Suprapubic skin (tissue), 4 donors: ENCODE measurements at regions not wholly inside any gene's neighbourhood (a gene's known extent, or its start where the extent isn't known, plus 50 kb on each side); places are given as distances from the start of the nearest gene placed in this dataset.
"Not testable (repeated sequence)": the region's sequence is repeated elsewhere in the genome, so short reads cannot be mapped to it uniquely, and the experiment has no call there.

Experiments
- DNase-seq, 2 donors: peaks; one replicate each; pipeline ENCODE4 v3.0.0-alpha.2; 2019; ENCODE audit warnings: low spot score in 2 of 2
- H3K27ac ChIP-seq: fragments of 200-600 bp; sonication (generic); one replicate; pipeline ENCODE4 v1.5.1; 2019
- H3K27me3 ChIP-seq: fragments of 200-600 bp; sonication (generic); one replicate; pipeline ENCODE4 v1.5.1; 2019
- H3K36me3 ChIP-seq: fragments of 200-600 bp; sonication (generic); one replicate; pipeline ENCODE4 v1.5.1; 2019
- H3K4me1 ChIP-seq: fragments of 200-600 bp; sonication (generic); one replicate; pipeline ENCODE4 v1.5.1; 2019
- H3K4me3 ChIP-seq: fragments of 200-600 bp; sonication (generic); one replicate; pipeline ENCODE4 v1.5.1; 2019; ENCODE audit warnings: mild to moderate bottlenecking
- H3K9me3 ChIP-seq: fragments of 200-600 bp; sonication (generic); one replicate; pipeline ENCODE4 v1.5.1; 2019
- CTCF ChIP-seq, 2 donors: fragments of 200-600 bp in 1 of 2; fragments of 450-650 bp in 1 of 2; sonication (generic) in 1 of 2; IDR thresholded peaks; one replicate each; pipeline ENCODE4 v1.5.1; 2016 to 2019; ENCODE audit warnings: antibody characterized with exemption in 2 of 2, mild to moderate bottlenecking in 1 of 2, moderate library complexity in 1 of 2
- EP300 ChIP-seq: sonication (generic); formaldehyde crosslinking; IDR thresholded peaks from one replicate; pipeline ENCODE4 v1.6.1; 2017; ENCODE audit warnings: antibody characterized with exemption
- POLR2A ChIP-seq, 2 donors: fragments of 450-650 bp; IDR thresholded peaks; one replicate each; pipeline ENCODE4 v1.6.1; 2017; ENCODE audit warnings: antibody characterized with exemption in 2 of 2, mild to moderate bottlenecking in 2 of 2, moderate library complexity in 2 of 2
- POLR2AphosphoS5 ChIP-seq, 3 donors: sonication (generic); formaldehyde crosslinking; IDR thresholded peaks; one replicate each; pipeline ENCODE4 v1.6.1; 2017; ENCODE audit warnings: antibody characterized with exemption in 3 of 3
- WGBS: methylation state at CpG from one replicate; pipeline ENCODE4 v1.1.5; 2018; 5-methylcytosine and 5-hydroxymethylcytosine counted together

- Histone ChIP-seq H3K27ac (no peak overlapping the region), H3K36me3 (no peaks in the 10 kb centered on the region), H3K9me3 (no peaks in the 10 kb centered on the region), H3K27me3 (peaks cover 40% of the 10 kb centered on the region), H3K4me1 (peaks cover under 1% of the 10 kb centered on the region), H3K4me3 (no peak overlapping the region)
- no peak for DNase-seq
- 89% methylated on average over 8 of the region's 8 CpGs for WGBS
- no peak for TF ChIP-seq CTCF (IDR thresholded peaks at IDR 0.05)
- no peak for TF ChIP-seq POLR2AphosphoS5 (IDR thresholded peaks at IDR 0.05)
- TF ChIP-seq POLR2A (IDR thresholded peaks at IDR 0.05) = no peak
- no peak for TF ChIP-seq EP300
Observed at GRCh38 chr16:87048730-87049115, 268.5 kb downstream of the C16orf95 start.

DNA sequence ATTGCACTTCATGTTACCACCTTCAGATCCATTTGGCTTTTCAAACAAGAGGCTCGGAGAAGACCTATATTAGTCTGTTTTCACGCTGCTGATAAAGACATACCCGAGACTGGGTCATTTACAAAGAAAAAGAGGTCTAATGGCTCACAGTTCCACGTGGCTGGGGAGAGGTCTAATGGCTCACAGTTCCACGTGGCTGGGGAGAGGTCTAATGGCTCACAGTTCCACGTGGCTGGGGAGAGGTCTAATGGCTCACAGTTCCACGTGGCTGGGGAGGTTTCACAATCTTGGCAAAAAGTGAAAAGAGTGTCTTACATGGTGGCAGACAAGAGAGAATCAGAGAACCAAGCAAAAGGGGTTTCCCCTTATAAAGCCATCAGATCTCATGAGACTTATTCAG, 268.0 kb downstream of the C16orf95 start:
- H3K4me1 ChIP-seq, H3K36me3 ChIP-seq, H3K4me3 ChIP-seq, H3K9me3 ChIP-seq, H3K27ac ChIP-seq, DNase-seq: not testable (repeated sequence)
- H3K27me3 ChIP-seq = peaks cover 42% of the 10 kb centered on the region
- 81% methylated on average over 7 of the region's 7 CpGs for WGBS

GRCh38 chr16:87050142-87050541, 267.1 kb downstream of the C16orf95 start:
- DNase-seq = no peak
- H3K4me1 ChIP-seq = no peaks in the 10 kb centered on the region
- H3K27me3 ChIP-seq = peaks cover 46% of the 10 kb centered on the region
- TF ChIP-seq POLR2AphosphoS5 (IDR thresholded peaks at IDR 0.05) = no peak
- TF ChIP-seq EP300 = no peak
- no peak for TF ChIP-seq CTCF (IDR thresholded peaks at IDR 0.05)
- no peak for TF ChIP-seq POLR2A (IDR thresholded peaks at IDR 0.05)
- H3K27ac ChIP-seq = no peak overlapping the region
- no peaks in the 10 kb centered on the region for H3K9me3 ChIP-seq
- H3K4me3 ChIP-seq = no peak overlapping the region
- WGBS = 78% methylated on average over 15 of the region's 15 CpGs
- no peaks in the 10 kb centered on the region for H3K36me3 ChIP-seq

GRCh38 chr16:87051526-87052320, 265.5 kb downstream of the C16orf95 start:
- no peaks in the 10 kb centered on the region for H3K36me3 ChIP-seq
- H3K4me1 ChIP-seq = no peaks in the 10 kb centered on the region
- H3K9me3 ChIP-seq = no peaks in the 10 kb centered on the region
- TF ChIP-seq EP300 (no peak), CTCF (IDR thresholded peaks at IDR 0.05) (no peak), POLR2A (IDR thresholded peaks at IDR 0.05) (no peak), POLR2AphosphoS5 (IDR thresholded peaks at IDR 0.05) (no peak)
- no peak for DNase-seq
- H3K27me3 ChIP-seq = peaks cover 40% of the 10 kb centered on the region
- H3K27ac ChIP-seq = no peak overlapping the region
- H3K4me3 ChIP-seq = no peak overlapping the region
- 88% methylated on average over 13 of the region's 18 CpGs for WGBS

DNA sequence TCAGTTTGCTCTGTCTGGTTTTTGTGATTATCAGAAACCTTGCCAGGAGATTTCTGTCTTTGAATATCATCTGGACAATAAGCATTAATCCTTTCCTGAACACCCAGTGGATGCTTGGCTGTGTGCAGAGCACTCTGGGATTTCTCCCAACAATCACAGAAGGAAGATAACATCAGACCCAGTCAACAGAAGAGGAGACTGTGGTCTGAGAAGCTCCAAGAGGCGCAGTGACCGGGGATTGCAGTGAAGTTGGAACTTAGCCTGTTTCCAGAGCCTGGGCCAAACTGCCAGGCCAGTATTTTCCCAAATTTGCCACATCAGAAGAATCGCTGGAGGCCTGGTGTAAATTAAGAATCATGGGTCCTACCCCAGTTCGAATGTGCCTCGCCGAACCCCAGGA, 264.7 kb downstream of the C16orf95 start:
- Histone ChIP-seq H3K36me3 (no peaks in the 10 kb centered on the region), H3K4me1 (no peaks in the 10 kb centered on the region), H3K4me3 (no peak overlapping the region), H3K27ac (no peak overlapping the region), H3K9me3 (no peaks in the 10 kb centered on the region), H3K27me3 (peaks cover 44% of the 10 kb centered on the region)
- DNase-seq = no peak
- no peak for TF ChIP-seq POLR2AphosphoS5 (IDR thresholded peaks at IDR 0.05)
- no peak for TF ChIP-seq EP300
- 73% methylated on average over 6 of the region's 6 CpGs for WGBS

- WGBS = 44% methylated on average over 23 of the region's 39 CpGs
- Histone ChIP-seq H3K4me1 (no peaks in the 10 kb centered on the region), H3K36me3 (no peaks in the 10 kb centered on the region), H3K4me3 (no peak overlapping the region), H3K27me3 (peaks cover 43% of the 10 kb centered on the region), H3K27ac (no peak overlapping the region), H3K9me3 (no peaks in the 10 kb centered on the region)
- DNase-seq = no peak
- TF ChIP-seq POLR2AphosphoS5 (IDR thresholded peaks at IDR 0.05) = no peak
- peak in 1 of 2 donors; percentile 22 for TF ChIP-seq CTCF (IDR thresholded peaks at IDR 0.05)
Observed at GRCh38 chr16:87053016-87053982, 263.9 kb downstream of the C16orf95 start.
